Neural cell (in vitro differentiated cells): ENCODE measurements at regions not wholly inside any gene's neighbourhood (a gene's known extent, or its start where the extent isn't known, plus 50 kb on each side); places are given as distances from the start of the nearest gene placed in this dataset.

Experiments used
- H2AFZ ChIP-seq: fragments of 200-600, 300-800 bp; sonication (generic), shearing (Covaris generic); 2 replicates; pipeline ENCODE4 v1.6.0; 2014; ENCODE audit warnings: low read depth, mild to moderate bottlenecking, antibody characterized with exemption, low read length, moderate library complexity
- H3F3A ChIP-seq: fragments of 200-600 bp; shearing (Covaris generic); 2 replicates; pipeline ENCODE4 v1.6.1; 2016; ENCODE audit warnings: mild to moderate bottlenecking, moderate library complexity, mixed read lengths, antibody characterized with exemption, low read length; ENCODE audit not compliant: insufficient read depth, poor library complexity, severe bottlenecking
- H3K27ac ChIP-seq: fragments of 200-600, 300-800 bp; sonication (generic), shearing (Covaris generic); 2 replicates; pipeline ENCODE4 v1.5.1; 2014; ENCODE audit warnings: mild to moderate bottlenecking, low read length, moderate library complexity
- H3K27me3 ChIP-seq: fragments of 300-800, 200-600 bp; sonication (generic), shearing (Covaris generic); 2 replicates; pipeline ENCODE4 v1.6.0; 2014; ENCODE audit warnings: mild to moderate bottlenecking, low read depth, low read length, moderate library complexity; ENCODE audit not compliant: insufficient read depth
- H3K36me3 ChIP-seq: fragments of 300-800, 200-600 bp; sonication (generic), shearing (Covaris generic); 2 replicates; pipeline ENCODE4 v1.5.1; 2014; ENCODE audit warnings: mild to moderate bottlenecking, antibody characterized with exemption, low read length, moderate library complexity; ENCODE audit not compliant: insufficient read depth
- H3K4me2 ChIP-seq: fragments of 300-800, 200-600 bp; sonication (generic), shearing (Covaris generic); 2 replicates; pipeline ENCODE4 v1.6.0; 2014; ENCODE audit warnings: mild to moderate bottlenecking, low read length
- H3K4me3 ChIP-seq: fragments of 300-800, 200-600 bp; sonication (generic), shearing (Covaris generic); 2 replicates; pipeline ENCODE4 v1.5.1; 2014; ENCODE audit warnings: mild to moderate bottlenecking, low read length, moderate library complexity
- H3K79me2 ChIP-seq: fragments of 200-600 bp; shearing (Covaris generic); replicated peaks from 2 replicates; pipeline ENCODE4 v1.6.0; 2014; ENCODE audit warnings: mild to moderate bottlenecking, low read length, moderate library complexity; ENCODE audit not compliant: insufficient read depth
- H3K9ac ChIP-seq: fragments of 300-800, 200-600 bp; sonication (generic), shearing (Covaris generic); 2 replicates; pipeline ENCODE4 v1.6.1; 2016; ENCODE audit warnings: mild to moderate bottlenecking, low read length, mixed read lengths
- H3K9me2 ChIP-seq: fragments of 200-600 bp; shearing (Covaris generic); 2 replicates; pipeline ENCODE4 v1.6.1; 2016; ENCODE audit warnings: mild to moderate bottlenecking, low read length, mixed read lengths; ENCODE audit not compliant: insufficient read depth
- H3K9me3 ChIP-seq: fragments of 200-600, 300-800 bp; sonication (generic), shearing (Covaris generic); 2 replicates; pipeline ENCODE4 v1.6.1; 2016; ENCODE audit warnings: mild to moderate bottlenecking, mixed run types, low read length, moderate library complexity, mixed read lengths
- H4K20me1 ChIP-seq: fragments of 200-600 bp; shearing (Covaris generic); 2 replicates; pipeline ENCODE4 v1.6.1; 2016; ENCODE audit warnings: mild to moderate bottlenecking, mixed run types; ENCODE audit not compliant: insufficient read depth
- EP300 ChIP-seq: fragments of 450-650 bp; conservative IDR thresholded peaks from 2 replicates; pipeline ENCODE4 v1.6.1; 2014; ENCODE audit warnings: antibody characterized with exemption, mild to moderate bottlenecking, moderate library complexity; ENCODE audit not compliant: poor library complexity, severe bottlenecking
- EZH2 ChIP-seq: fragments of 200-600, 300-800 bp; shearing (Covaris generic), sonication (generic); IDR thresholded peaks from 2 replicates; pipeline ENCODE4 v1.6.1; 2014; ENCODE audit warnings: antibody characterized with exemption, low read length, borderline replicate concordance, mild to moderate bottlenecking; ENCODE audit not compliant: insufficient read depth, poor library complexity, severe bottlenecking
- MXI1 ChIP-seq: fragments of 450-650 bp; conservative IDR thresholded peaks from 2 replicates; pipeline ENCODE4 v1.6.1; 2014; ENCODE audit warnings: antibody characterized with exemption, mild to moderate bottlenecking; ENCODE audit not compliant: poor library complexity, severe bottlenecking
- POLR2AphosphoS5 ChIP-seq: IDR thresholded peaks from 2 replicates; pipeline ENCODE4 v1.6.1; 2012
- RAD21 ChIP-seq: fragments of 450-650 bp; conservative IDR thresholded peaks from 2 replicates; pipeline ENCODE4 v1.6.1; 2014; ENCODE audit warnings: antibody characterized with exemption, mild to moderate bottlenecking, moderate library complexity
- SMC3 ChIP-seq: fragments of 450-650 bp; conservative IDR thresholded peaks from 2 replicates; pipeline ENCODE4 v1.6.1; 2014; ENCODE audit warnings: antibody characterized with exemption, mild to moderate bottlenecking, moderate library complexity; ENCODE audit not compliant: poor library complexity
- TAF1 ChIP-seq: IDR thresholded peaks from 2 replicates; pipeline ENCODE4 v1.6.1; 2012; ENCODE audit warnings: low read depth
- TF ChIP-seq, protein P1 (sequence below): fragments of 450-650 bp; IDR thresholded peaks from 2 replicates; pipeline ENCODE4 v1.5.1; 2014; ENCODE audit warnings: antibody characterized with exemption, mild to moderate bottlenecking, moderate library complexity; ENCODE audit not compliant: poor library complexity, severe bottlenecking
- TF ChIP-seq, protein P2 (sequence below): IDR thresholded peaks from 2 replicates; pipeline ENCODE4 v1.6.1; 2012; ENCODE audit warnings: borderline replicate concordance

DNA sequence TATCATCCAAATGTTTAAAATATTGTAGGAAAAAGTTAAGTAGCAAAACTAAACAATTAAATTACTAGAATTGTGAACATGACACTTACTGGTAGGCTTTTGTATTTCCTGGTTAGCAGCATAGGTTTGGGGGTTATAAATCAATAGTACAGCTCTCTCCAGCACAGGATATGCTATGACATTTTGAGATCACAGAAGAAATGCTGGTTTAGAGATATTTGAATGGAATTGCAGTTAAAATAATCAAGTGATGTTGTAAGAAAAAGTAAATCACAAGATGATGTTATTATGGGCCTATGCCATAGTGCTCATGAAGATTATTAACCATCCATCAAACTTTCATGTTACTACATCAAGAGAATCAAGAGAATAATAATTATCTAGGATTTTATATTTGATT is 1079.9 kb upstream of the SLIT2 start:
- no peaks in the 10 kb centered on the region for H3K9me3 ChIP-seq
- no peaks in the 10 kb centered on the region for H3K36me3 ChIP-seq
- no peaks in the 10 kb centered on the region for H3F3A ChIP-seq
- H3K79me2 ChIP-seq = no peaks in the 10 kb centered on the region
- no peak overlapping the region for H3K4me3 ChIP-seq
- H4K20me1 ChIP-seq = no peaks in the 10 kb centered on the region
- H3K9me2 ChIP-seq = no peaks in the 10 kb centered on the region
- H3K9ac ChIP-seq = no peak overlapping the region
- no peak for TF ChIP-seq POLR2AphosphoS5
- no peak for TF ChIP-seq TAF1
- TF ChIP-seq, protein P1, sequence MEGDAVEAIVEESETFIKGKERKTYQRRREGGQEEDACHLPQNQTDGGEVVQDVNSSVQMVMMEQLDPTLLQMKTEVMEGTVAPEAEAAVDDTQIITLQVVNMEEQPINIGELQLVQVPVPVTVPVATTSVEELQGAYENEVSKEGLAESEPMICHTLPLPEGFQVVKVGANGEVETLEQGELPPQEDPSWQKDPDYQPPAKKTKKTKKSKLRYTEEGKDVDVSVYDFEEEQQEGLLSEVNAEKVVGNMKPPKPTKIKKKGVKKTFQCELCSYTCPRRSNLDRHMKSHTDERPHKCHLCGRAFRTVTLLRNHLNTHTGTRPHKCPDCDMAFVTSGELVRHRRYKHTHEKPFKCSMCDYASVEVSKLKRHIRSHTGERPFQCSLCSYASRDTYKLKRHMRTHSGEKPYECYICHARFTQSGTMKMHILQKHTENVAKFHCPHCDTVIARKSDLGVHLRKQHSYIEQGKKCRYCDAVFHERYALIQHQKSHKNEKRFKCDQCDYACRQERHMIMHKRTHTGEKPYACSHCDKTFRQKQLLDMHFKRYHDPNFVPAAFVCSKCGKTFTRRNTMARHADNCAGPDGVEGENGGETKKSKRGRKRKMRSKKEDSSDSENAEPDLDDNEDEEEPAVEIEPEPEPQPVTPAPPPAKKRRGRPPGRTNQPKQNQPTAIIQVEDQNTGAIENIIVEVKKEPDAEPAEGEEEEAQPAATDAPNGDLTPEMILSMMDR = no peak
- TF ChIP-seq, protein P2, sequence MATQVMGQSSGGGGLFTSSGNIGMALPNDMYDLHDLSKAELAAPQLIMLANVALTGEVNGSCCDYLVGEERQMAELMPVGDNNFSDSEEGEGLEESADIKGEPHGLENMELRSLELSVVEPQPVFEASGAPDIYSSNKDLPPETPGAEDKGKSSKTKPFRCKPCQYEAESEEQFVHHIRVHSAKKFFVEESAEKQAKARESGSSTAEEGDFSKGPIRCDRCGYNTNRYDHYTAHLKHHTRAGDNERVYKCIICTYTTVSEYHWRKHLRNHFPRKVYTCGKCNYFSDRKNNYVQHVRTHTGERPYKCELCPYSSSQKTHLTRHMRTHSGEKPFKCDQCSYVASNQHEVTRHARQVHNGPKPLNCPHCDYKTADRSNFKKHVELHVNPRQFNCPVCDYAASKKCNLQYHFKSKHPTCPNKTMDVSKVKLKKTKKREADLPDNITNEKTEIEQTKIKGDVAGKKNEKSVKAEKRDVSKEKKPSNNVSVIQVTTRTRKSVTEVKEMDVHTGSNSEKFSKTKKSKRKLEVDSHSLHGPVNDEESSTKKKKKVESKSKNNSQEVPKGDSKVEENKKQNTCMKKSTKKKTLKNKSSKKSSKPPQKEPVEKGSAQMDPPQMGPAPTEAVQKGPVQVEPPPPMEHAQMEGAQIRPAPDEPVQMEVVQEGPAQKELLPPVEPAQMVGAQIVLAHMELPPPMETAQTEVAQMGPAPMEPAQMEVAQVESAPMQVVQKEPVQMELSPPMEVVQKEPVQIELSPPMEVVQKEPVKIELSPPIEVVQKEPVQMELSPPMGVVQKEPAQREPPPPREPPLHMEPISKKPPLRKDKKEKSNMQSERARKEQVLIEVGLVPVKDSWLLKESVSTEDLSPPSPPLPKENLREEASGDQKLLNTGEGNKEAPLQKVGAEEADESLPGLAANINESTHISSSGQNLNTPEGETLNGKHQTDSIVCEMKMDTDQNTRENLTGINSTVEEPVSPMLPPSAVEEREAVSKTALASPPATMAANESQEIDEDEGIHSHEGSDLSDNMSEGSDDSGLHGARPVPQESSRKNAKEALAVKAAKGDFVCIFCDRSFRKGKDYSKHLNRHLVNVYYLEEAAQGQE = no peak
- no peak for TF ChIP-seq MXI1
- TF ChIP-seq RAD21 = no peak
- TF ChIP-seq SMC3 = no peak
- no peak for TF ChIP-seq EP300
- no peak for TF ChIP-seq EZH2
- H3K27me3 ChIP-seq = no peaks in the 10 kb centered on the region
- H3K4me2 ChIP-seq = no peak overlapping the region
- H3K27ac ChIP-seq = no peak overlapping the region
- H2AFZ ChIP-seq = no peak overlapping the region

DNA sequence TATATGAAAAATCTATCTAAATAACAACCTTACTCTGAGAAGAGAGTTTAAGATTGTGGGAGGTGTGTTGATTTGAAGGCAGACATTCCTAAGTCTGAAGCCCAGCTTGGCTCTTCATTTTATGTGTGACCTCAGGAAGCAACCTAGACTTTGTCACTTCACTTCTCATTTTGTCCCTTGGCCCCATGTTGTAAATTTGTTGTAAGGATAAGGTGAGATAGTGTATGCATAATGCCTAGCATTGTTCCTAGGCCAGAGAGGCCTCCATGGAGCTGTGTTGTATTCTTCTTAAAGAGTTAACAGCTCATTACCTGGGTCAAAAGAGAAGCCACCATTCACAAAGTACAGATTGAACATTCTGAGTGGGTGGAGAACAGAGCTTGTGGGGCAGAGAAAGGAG is 1084.4 kb upstream of the SLIT2 start:
- Histone ChIP-seq H3K4me2 (no peak overlapping the region), H2AFZ (no peak overlapping the region), H3K9ac (no peak overlapping the region), H3K79me2 (no peaks in the 10 kb centered on the region), H3K4me3 (no peak overlapping the region), H4K20me1 (no peaks in the 10 kb centered on the region), H3K27me3 (no peaks in the 10 kb centered on the region), H3K27ac (no peak overlapping the region), H3K9me2 (no peaks in the 10 kb centered on the region), H3F3A (no peaks in the 10 kb centered on the region), H3K9me3 (no peaks in the 10 kb centered on the region), H3K36me3 (no peaks in the 10 kb centered on the region)
- TF ChIP-seq SMC3 = no peak
- TF ChIP-seq POLR2AphosphoS5 = no peak
- TF ChIP-seq, protein P2 = no peak
- TF ChIP-seq MXI1 = no peak
- no peak for TF ChIP-seq EP300
